Hippocampal formation (tissue), 2 donors: ENCODE measurements at regions not wholly inside any gene's neighbourhood (a gene's known extent, or its start where the extent isn't known, plus 50 kb on each side); places are given as distances from the start of the nearest gene placed in this dataset.

Experiments
- DNase-seq, 2 donors: peaks; one replicate each; lab custom pipeline; 2025; lab: John Stamatoyannopoulos, UW

- peak in 1 of 2 donors; percentile 9 for DNase-seq
Measured at GRCh38 chr5:124839371-124839998, 93.0 kb upstream of the ZNF608 start.

GRCh38 chr5:124841829-124842712, 95.6 kb upstream of the ZNF608 start:
- DNase-seq = no peak

GRCh38 chr5:124842725-124843595, 96.5 kb upstream of the ZNF608 start:
- DNase-seq = no peak

GRCh38 chr5:124843596-124843899, 97.1 kb upstream of the ZNF608 start:
- DNase-seq = no peak

GRCh38 chr5:124844371-124844920, 98.0 kb upstream of the ZNF608 start:
- DNase-seq = no peak

GRCh38 chr5:124847907-124848306, 101.5 kb upstream of the ZNF608 start:
- no peak for DNase-seq

GRCh38 chr5:124849774-124850173, 103.3 kb upstream of the ZNF608 start:
- no peak for DNase-seq

- DNase-seq = no peak
Measured at GRCh38 chr5:124856726-124857125, 110.3 kb upstream of the ZNF608 start.

GRCh38 chr5:124858612-124859011, 112.2 kb upstream of the ZNF608 start:
- DNase-seq = no peak

GRCh38 chr5:124859027-124859426, 112.6 kb upstream of the ZNF608 start:
- DNase-seq = no peak

GRCh38 chr5:124859556-124860290, 113.3 kb upstream of the ZNF608 start:
- DNase-seq = no peak

- DNase-seq = no peak
Measured at GRCh38 chr5:124860291-124860655, 113.8 kb upstream of the ZNF608 start.

GRCh38 chr5:124865066-124865465, 118.6 kb upstream of the ZNF608 start:
- DNase-seq = no peak

- DNase-seq = no peak
Measured at GRCh38 chr5:124865603-124866354, 119.3 kb upstream of the ZNF608 start.

- DNase-seq = no peak
Measured at GRCh38 chr5:124866355-124867136, 120.1 kb upstream of the ZNF608 start.

GRCh38 chr5:124867137-124867704, 120.8 kb upstream of the ZNF608 start:
- no peak for DNase-seq

GRCh38 chr5:124868676-124869075, 122.2 kb upstream of the ZNF608 start:
- no peak for DNase-seq

- DNase-seq = no peak
Measured at GRCh38 chr5:124869426-124870033, 123.1 kb upstream of the ZNF608 start.

- no peak for DNase-seq
Measured at GRCh38 chr5:124870070-124870469, 123.6 kb upstream of the ZNF608 start.
